C4-2B (cell line): ENCODE measurements at regions not wholly inside any gene's neighbourhood (a gene's known extent, or its start where the extent isn't known, plus 50 kb on each side); places are given as distances from the start of the nearest gene placed in this dataset.

ENCODE experiments used
- ZFX ChIP-seq: fragments of 450-650 bp; IDR thresholded peaks from 2 replicates; pipeline ENCODE4 v1.6.1; 2017
- TF ChIP-seq, protein P1 (sequence below): fragments of 450-650 bp; conservative IDR thresholded peaks from 2 replicates; pipeline ENCODE4 v1.5.1; 2017; ENCODE audit warnings: mild to moderate bottlenecking

DNA sequence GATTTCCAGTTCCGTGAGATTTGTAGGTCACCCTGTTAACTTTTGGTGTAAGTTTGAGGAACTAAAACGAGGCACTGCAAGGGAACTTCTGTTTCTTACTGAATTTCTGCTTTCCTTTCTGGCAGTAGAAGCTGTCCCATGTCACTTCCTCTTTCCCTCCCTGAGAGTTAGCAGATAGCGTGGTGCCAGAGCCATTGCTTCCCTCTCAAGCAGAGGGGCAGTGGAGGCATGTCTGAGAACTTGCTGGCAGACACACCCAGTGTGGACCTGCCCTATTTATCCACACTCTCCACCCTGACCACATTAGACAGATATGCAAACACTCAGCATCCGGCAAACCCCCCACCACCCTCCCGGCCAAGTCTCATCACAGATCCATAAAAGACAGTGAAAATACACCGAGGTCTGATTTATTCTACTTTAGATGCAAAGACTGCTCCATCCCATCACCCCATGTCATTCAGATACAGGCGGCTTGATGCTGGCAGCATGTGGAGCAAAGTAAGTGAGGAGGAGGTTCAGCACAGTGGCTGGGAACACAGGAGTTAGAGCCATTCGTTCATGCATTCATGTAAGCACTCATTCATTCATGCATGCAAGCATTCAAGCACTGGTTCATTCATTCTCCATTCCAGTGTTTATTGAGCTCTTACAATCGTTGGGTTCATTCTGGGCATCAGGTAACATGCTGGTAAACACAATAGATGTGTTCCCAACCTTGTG, 324.7 kb downstream of the SHQ1 start:
- TF ChIP-seq, protein P1, sequence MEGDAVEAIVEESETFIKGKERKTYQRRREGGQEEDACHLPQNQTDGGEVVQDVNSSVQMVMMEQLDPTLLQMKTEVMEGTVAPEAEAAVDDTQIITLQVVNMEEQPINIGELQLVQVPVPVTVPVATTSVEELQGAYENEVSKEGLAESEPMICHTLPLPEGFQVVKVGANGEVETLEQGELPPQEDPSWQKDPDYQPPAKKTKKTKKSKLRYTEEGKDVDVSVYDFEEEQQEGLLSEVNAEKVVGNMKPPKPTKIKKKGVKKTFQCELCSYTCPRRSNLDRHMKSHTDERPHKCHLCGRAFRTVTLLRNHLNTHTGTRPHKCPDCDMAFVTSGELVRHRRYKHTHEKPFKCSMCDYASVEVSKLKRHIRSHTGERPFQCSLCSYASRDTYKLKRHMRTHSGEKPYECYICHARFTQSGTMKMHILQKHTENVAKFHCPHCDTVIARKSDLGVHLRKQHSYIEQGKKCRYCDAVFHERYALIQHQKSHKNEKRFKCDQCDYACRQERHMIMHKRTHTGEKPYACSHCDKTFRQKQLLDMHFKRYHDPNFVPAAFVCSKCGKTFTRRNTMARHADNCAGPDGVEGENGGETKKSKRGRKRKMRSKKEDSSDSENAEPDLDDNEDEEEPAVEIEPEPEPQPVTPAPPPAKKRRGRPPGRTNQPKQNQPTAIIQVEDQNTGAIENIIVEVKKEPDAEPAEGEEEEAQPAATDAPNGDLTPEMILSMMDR, result no peak
- no peak for TF ChIP-seq ZFX
